ENCODE measurements at regions not wholly inside any gene's neighbourhood (a gene's known extent, or its start where the extent isn't known, plus 50 kb on each side); places are given as distances from the start of the nearest gene placed in this dataset.

DNA sequence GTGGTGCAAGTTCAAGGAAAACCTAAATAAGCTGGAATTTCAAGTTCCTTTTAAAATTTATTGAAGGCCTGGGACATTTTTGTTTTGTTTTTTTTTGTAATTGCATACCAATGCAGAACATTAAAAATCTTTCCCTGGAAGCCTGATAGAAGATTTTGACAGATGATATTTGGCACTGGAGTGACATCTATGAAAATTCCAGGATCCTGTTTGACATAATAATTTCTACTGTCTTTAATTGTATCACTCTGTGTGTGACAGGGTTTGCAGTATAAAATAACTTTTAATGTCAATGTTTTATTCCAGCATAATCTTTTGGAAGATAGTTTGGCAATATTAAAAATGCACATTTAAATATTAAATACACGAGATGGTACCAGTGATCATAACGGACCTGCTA lies 514.2 kb upstream of the ACO1 start (continued):
- TF ChIP-seq ARID2 (IDR thresholded peaks at IDR 0.05) (no peak), NCOR1 (IDR thresholded peaks at IDR 0.05) (no peak), KLF1 (tag; IDR thresholded peaks at IDR 0.05) (no peak), HDAC3 (IDR thresholded peaks at IDR 0.05; ENCODE audit: borderline replicate concordance, partially characterized antibody) (no peak)
- TF ChIP-seq, protein P1, sequence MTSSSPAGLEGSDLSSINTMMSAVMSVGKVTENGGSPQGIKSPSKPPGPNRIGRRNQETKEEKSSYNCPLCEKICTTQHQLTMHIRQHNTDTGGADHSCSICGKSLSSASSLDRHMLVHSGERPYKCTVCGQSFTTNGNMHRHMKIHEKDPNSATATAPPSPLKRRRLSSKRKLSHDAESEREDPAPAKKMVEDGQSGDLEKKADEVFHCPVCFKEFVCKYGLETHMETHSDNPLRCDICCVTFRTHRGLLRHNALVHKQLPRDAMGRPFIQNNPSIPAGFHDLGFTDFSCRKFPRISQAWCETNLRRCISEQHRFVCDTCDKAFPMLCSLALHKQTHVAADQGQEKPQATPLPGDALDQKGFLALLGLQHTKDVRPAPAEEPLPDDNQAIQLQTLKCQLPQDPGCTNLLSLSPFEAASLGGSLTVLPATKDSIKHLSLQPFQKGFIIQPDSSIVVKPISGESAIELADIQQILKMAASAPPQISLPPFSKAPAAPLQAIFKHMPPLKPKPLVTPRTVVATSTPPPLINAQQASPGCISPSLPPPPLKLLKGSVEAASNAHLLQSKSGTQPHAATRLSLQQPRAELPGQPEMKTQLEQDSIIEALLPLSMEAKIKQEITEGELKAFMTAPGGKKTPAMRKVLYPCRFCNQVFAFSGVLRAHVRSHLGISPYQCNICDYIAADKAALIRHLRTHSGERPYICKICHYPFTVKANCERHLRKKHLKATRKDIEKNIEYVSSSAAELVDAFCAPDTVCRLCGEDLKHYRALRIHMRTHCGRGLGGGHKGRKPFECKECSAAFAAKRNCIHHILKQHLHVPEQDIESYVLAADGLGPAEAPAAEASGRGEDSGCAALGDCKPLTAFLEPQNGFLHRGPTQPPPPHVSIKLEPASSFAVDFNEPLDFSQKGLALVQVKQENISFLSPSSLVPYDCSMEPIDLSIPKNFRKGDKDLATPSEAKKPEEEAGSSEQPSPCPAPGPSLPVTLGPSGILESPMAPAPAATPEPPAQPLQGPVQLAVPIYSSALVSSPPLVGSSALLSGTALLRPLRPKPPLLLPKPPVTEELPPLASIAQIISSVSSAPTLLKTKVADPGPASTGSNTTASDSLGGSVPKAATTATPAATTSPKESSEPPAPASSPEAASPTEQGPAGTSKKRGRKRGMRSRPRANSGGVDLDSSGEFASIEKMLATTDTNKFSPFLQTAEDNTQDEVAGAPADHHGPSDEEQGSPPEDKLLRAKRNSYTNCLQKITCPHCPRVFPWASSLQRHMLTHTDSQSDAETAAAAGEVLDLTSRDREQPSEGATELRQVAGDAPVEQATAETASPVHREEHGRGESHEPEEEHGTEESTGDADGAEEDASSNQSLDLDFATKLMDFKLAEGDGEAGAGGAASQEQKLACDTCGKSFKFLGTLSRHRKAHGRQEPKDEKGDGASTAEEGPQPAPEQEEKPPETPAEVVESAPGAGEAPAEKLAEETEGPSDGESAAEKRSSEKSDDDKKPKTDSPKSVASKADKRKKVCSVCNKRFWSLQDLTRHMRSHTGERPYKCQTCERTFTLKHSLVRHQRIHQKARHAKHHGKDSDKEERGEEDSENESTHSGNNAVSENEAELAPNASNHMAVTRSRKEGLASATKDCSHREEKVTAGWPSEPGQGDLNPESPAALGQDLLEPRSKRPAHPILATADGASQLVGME (CRISPR knock-in tag; IDR thresholded peaks at IDR 0.05) = no peak
- TF ChIP-seq, protein P2, sequence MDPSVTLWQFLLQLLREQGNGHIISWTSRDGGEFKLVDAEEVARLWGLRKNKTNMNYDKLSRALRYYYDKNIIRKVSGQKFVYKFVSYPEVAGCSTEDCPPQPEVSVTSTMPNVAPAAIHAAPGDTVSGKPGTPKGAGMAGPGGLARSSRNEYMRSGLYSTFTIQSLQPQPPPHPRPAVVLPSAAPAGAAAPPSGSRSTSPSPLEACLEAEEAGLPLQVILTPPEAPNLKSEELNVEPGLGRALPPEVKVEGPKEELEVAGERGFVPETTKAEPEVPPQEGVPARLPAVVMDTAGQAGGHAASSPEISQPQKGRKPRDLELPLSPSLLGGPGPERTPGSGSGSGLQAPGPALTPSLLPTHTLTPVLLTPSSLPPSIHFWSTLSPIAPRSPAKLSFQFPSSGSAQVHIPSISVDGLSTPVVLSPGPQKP (CRISPR knock-in tag; IDR thresholded peaks at IDR 0.05) = no peak
- TF ChIP-seq, protein P3, sequence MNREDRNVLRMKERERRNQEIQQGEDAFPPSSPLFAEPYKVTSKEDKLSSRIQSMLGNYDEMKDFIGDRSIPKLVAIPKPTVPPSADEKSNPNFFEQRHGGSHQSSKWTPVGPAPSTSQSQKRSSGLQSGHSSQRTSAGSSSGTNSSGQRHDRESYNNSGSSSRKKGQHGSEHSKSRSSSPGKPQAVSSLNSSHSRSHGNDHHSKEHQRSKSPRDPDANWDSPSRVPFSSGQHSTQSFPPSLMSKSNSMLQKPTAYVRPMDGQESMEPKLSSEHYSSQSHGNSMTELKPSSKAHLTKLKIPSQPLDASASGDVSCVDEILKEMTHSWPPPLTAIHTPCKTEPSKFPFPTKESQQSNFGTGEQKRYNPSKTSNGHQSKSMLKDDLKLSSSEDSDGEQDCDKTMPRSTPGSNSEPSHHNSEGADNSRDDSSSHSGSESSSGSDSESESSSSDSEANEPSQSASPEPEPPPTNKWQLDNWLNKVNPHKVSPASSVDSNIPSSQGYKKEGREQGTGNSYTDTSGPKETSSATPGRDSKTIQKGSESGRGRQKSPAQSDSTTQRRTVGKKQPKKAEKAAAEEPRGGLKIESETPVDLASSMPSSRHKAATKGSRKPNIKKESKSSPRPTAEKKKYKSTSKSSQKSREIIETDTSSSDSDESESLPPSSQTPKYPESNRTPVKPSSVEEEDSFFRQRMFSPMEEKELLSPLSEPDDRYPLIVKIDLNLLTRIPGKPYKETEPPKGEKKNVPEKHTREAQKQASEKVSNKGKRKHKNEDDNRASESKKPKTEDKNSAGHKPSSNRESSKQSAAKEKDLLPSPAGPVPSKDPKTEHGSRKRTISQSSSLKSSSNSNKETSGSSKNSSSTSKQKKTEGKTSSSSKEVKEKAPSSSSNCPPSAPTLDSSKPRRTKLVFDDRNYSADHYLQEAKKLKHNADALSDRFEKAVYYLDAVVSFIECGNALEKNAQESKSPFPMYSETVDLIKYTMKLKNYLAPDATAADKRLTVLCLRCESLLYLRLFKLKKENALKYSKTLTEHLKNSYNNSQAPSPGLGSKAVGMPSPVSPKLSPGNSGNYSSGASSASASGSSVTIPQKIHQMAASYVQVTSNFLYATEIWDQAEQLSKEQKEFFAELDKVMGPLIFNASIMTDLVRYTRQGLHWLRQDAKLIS (CRISPR knock-in tag; IDR thresholded peaks at IDR 0.05) = no peak

Data from K562 (cell line).